GM12878 (cell line): ENCODE measurements at regions not wholly inside any gene's neighbourhood (a gene's known extent, or its start where the extent isn't known, plus 50 kb on each side); places are given as distances from the start of the nearest gene placed in this dataset.

Experiments used
- FOS ChIP-seq: IDR thresholded peaks from 3 replicates; pipeline ENCODE4 v1.6.1; 2011; ENCODE audit warnings: borderline replicate concordance; ENCODE audit not compliant: insufficient read length; ENCODE audit errors: extremely low read depth
- HSF1 ChIP-seq: fragments of 150-350 bp; IDR thresholded peaks from 2 replicates; pipeline ENCODE4 v1.6.1; 2014; ENCODE audit warnings: mild to moderate bottlenecking, low read depth, low read length
- IKZF2 ChIP-seq, 2 experiments: fragments of 450-650 bp; IDR thresholded peaks; 2 replicates each; pipeline ENCODE4 v1.6.1; 2017; ENCODE audit warnings: mild to moderate bottlenecking in 2 of 2, moderate library complexity in 2 of 2
- NKRF ChIP-seq: fragments of 450-650 bp; conservative IDR thresholded peaks from 2 replicates; pipeline ENCODE4 v1.6.1; 2017; ENCODE audit warnings: mild to moderate bottlenecking, moderate library complexity
- SIN3A ChIP-seq: IDR thresholded peaks from 2 replicates; pipeline ENCODE4 v1.6.1; 2012; ENCODE audit warnings: low read depth, low read length, improper control_type of control experiment
- SREBF1 ChIP-seq: IDR thresholded peaks from 2 replicates; pipeline ENCODE4 v1.6.1; 2012; ENCODE audit warnings: mild to moderate bottlenecking, low read length
- SUZ12 ChIP-seq: fragments of 200-600 bp; sonication (generic); IDR thresholded peaks from one replicate; pipeline ENCODE4 v1.6.1; 2018; ENCODE audit warnings: antibody characterized with exemption, mild to moderate bottlenecking; ENCODE audit not compliant: unreplicated experiment
- ZNF207 ChIP-seq: fragments of 450-650 bp; IDR thresholded peaks from 2 replicates; pipeline ENCODE4 v1.6.1; 2014; ENCODE audit warnings: antibody characterized with exemption, mild to moderate bottlenecking, borderline replicate concordance
- TF ChIP-seq, protein P1 (sequence below): fragments of 450-650 bp; formaldehyde crosslinking; IDR thresholded peaks from 2 replicates; pipeline ENCODE4 v1.4.0; 2020; ENCODE audit warnings: mild to moderate bottlenecking, moderate library complexity

GRCh38 chr9:107547303-107547702 lies 57.7 kb upstream of the KLF4 start (continued):
- no peak for TF ChIP-seq NKRF
- no peak for TF ChIP-seq SUZ12
- no peak for TF ChIP-seq SREBF1
- TF ChIP-seq IKZF2 (IDR thresholded peaks at IDR 0.05), result no peak
- TF ChIP-seq HSF1, result no peak
- TF ChIP-seq, protein P1, sequence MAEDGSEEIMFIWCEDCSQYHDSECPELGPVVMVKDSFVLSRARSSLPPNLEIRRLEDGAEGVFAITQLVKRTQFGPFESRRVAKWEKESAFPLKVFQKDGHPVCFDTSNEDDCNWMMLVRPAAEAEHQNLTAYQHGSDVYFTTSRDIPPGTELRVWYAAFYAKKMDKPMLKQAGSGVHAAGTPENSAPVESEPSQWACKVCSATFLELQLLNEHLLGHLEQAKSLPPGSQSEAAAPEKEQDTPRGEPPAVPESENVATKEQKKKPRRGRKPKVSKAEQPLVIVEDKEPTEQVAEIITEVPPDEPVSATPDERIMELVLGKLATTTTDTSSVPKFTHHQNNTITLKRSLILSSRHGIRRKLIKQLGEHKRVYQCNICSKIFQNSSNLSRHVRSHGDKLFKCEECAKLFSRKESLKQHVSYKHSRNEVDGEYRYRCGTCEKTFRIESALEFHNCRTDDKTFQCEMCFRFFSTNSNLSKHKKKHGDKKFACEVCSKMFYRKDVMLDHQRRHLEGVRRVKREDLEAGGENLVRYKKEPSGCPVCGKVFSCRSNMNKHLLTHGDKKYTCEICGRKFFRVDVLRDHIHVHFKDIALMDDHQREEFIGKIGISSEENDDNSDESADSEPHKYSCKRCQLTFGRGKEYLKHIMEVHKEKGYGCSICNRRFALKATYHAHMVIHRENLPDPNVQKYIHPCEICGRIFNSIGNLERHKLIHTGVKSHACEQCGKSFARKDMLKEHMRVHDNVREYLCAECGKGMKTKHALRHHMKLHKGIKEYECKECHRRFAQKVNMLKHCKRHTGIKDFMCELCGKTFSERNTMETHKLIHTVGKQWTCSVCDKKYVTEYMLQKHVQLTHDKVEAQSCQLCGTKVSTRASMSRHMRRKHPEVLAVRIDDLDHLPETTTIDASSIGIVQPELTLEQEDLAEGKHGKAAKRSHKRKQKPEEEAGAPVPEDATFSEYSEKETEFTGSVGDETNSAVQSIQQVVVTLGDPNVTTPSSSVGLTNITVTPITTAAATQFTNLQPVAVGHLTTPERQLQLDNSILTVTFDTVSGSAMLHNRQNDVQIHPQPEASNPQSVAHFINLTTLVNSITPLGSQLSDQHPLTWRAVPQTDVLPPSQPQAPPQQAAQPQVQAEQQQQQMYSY (CRISPR knock-in tag), result no peak
- TF ChIP-seq ZNF207, result no peak
- no peak for TF ChIP-seq FOS
- TF ChIP-seq SIN3A, result no peak
